ENCODE measurements at regions not wholly inside any gene's neighbourhood (a gene's known extent, or its start where the extent isn't known, plus 50 kb on each side); places are given as distances from the start of the nearest gene placed in this dataset.

GRCh38 chr10:88058750-88059149 lies 195.3 kb downstream of the PTEN start:
- POLR2A ChIA-PET (ENCODE audit: partially characterized antibody), result no interaction called here
- H3K4me2 ChIP-seq (ENCODE audit: insufficient read depth in 1 of 2, low read depth in 2 of 2, low read length in 2 of 2), result no peak overlapping the region
- FAIRE-seq, result no peak
- no peak overlapping the region for H2AK5ac ChIP-seq (ENCODE audit: low read depth, low read length)
- H3K27me3 ChIP-seq (replicated peaks in 1 of 4; ENCODE audit: control insufficient read depth in 3 of 4, extremely low read depth in 1 of 4, insufficient read depth in 3 of 4, low read length in 3 of 4), result no peaks in the 10 kb centered on the region
- H2BK12ac ChIP-seq (ENCODE audit: low read depth, low read length), result no peak overlapping the region
- H3K36me3 ChIP-seq (ENCODE audit: control insufficient read depth in 2 of 4, insufficient read depth in 4 of 4, low read length in 3 of 4), result no peaks in the 10 kb centered on the region
- H3K14ac ChIP-seq (ENCODE audit: insufficient read length), result no peak overlapping the region
- H2AFZ ChIP-seq (ENCODE audit: low read length), result no peak overlapping the region
- no peak overlapping the region for H3K18ac ChIP-seq (ENCODE audit: extremely low read depth, low read length)
- no peaks in the 10 kb centered on the region for H4K20me1 ChIP-seq (replicated peaks in 1 of 2; ENCODE audit: control insufficient read depth in 1 of 2, insufficient read depth in 2 of 2, low read length in 2 of 2)
- no peak overlapping the region for H3K56ac ChIP-seq (replicated peaks; ENCODE audit: insufficient read length, low read depth, low read length)
- H4K91ac ChIP-seq (replicated peaks; ENCODE audit: insufficient read length, low read length), result no peak overlapping the region
- H4K8ac ChIP-seq (ENCODE audit: extremely low read depth, insufficient read depth, low read length), result no peak overlapping the region
- DNase-seq (ENCODE audit: low read depth in 1 of 2, low spot score in 2 of 2), result no peak
- H3K4me1 ChIP-seq (replicated peaks in 1 of 4; ENCODE audit: control insufficient read depth in 3 of 4, insufficient read depth in 4 of 4, low read length in 3 of 4), result no peaks in the 10 kb centered on the region
- H2BK120ac ChIP-seq (replicated peaks; ENCODE audit: low read depth, low read length), result no peak overlapping the region
- H3K4ac ChIP-seq (replicated peaks; ENCODE audit: insufficient read length, low read depth, low read length), result no peak overlapping the region
- no peaks in the 10 kb centered on the region for H3K9me3 ChIP-seq (ENCODE audit: insufficient read depth in 2 of 2, low read depth in 1 of 2, low read length in 1 of 2)
- H3K23ac ChIP-seq (ENCODE audit: insufficient read length), result no peak overlapping the region
- no peak overlapping the region for H2BK5ac ChIP-seq (ENCODE audit: low read depth, low read length)
- CTCF ChIA-PET (ENCODE audit: partially characterized antibody), result interaction anchor here (0.8 to 1.5 kb wide), 4 partner anchors 10 to 260 kb away, joined by 3 to 5 read pairs (median 3); no protein-coding TSS in a partner anchor
- WGBS, 2 experiments (ENCODE audit: extremely low coverage in 1 of 2, insufficient coverage in 1 of 2, insufficient read length in 1 of 2, insufficient replicate concordance in 2 of 2, low coverage in 1 of 2, low lambda C conversion rate in 2 of 2, missing lambda C conversion rate in 1 of 2), result 85% methylated on average over 4 of the region's 4 CpGs; no CpG with 5 or more reads in 1 of the 2 experiments
- H2BK15ac ChIP-seq (ENCODE audit: low read length), result no peak overlapping the region
- H3K4me3 ChIP-seq (ENCODE audit: extremely low read depth in 1 of 4, insufficient read depth in 2 of 4, low read depth in 3 of 4, low read length in 4 of 4), result no peak overlapping the region
- no peaks in the 10 kb centered on the region; the same call in 1 of the 2 replicates for H3K23me2 ChIP-seq (ENCODE audit: low read depth, low read length)
- H3K79me2 ChIP-seq (ENCODE audit: control insufficient read depth in 1 of 2, insufficient read depth in 2 of 2, low read length in 2 of 2), result no peaks in the 10 kb centered on the region
- no peak overlapping the region for H4K5ac ChIP-seq (ENCODE audit: insufficient read length, low read depth, low read length)
- H3K9ac ChIP-seq (replicated peaks in 1 of 4; ENCODE audit: extremely low read depth in 1 of 4, low read depth in 3 of 4, low read length in 3 of 4), result no peak overlapping the region
- no peaks in the 10 kb centered on the region for H3K79me1 ChIP-seq (ENCODE audit: low read depth, low read length)
- H2BK20ac ChIP-seq (ENCODE audit: low read length), result no peak overlapping the region
- no peak overlapping the region for H3K27ac ChIP-seq (ENCODE audit: low read depth, low read length)
- no peak for TF ChIP-seq NRF1 (IDR thresholded peaks at IDR 0.05; ENCODE audit: low read depth, low read length)
- no peak for TF ChIP-seq CTBP2 (IDR thresholded peaks at IDR 0.05; ENCODE audit: borderline replicate concordance, insufficient read depth, insufficient read length, low read length)
- no peak for TF ChIP-seq EP300 (IDR thresholded peaks at IDR 0.05; ENCODE audit: borderline replicate concordance in 1 of 2, low read depth in 2 of 2, low read length in 2 of 2)
- TF ChIP-seq GTF2F1 (IDR thresholded peaks at IDR 0.05; ENCODE audit: borderline replicate concordance, low read depth, low read length), result no peak
- TF ChIP-seq SIN3A (conservative IDR thresholded peaks at IDR 0.05 in 1 of 2, IDR thresholded peaks at IDR 0.05 in 1 of 2; ENCODE audit: low read depth in 1 of 2, low read length in 2 of 2), result no peak
- no peak for TF ChIP-seq SAP30 (IDR thresholded peaks at IDR 0.05; ENCODE audit: insufficient read depth, insufficient replicate concordance, low read length)
- TF ChIP-seq TAF1 (IDR thresholded peaks at IDR 0.05; ENCODE audit: low read depth, low read length), result no peak
- TF ChIP-seq POU5F1 (IDR thresholded peaks at IDR 0.05; ENCODE audit: low read depth, low read length), result no peak
- TF ChIP-seq ASH2L (IDR thresholded peaks at IDR 0.05; ENCODE audit: low read length), result no peak
- no peak for TF ChIP-seq YY1 (IDR thresholded peaks at IDR 0.05; ENCODE audit: low read depth, low read length)
- no peak for TF ChIP-seq FOSL1 (IDR thresholded peaks at IDR 0.05; ENCODE audit: insufficient read depth, low read depth, low read length)
- no peak for TF ChIP-seq PHF8 (conservative IDR thresholded peaks at IDR 0.05; ENCODE audit: low read depth, low read length)
- no peak for TF ChIP-seq TCF12 (IDR thresholded peaks at IDR 0.05; ENCODE audit: low read depth, low read length)
- no peak for TF ChIP-seq KDM4A (IDR thresholded peaks at IDR 0.05; ENCODE audit: low read depth, low read length, severe bottlenecking)
- TF ChIP-seq SRF (IDR thresholded peaks at IDR 0.05; ENCODE audit: low read depth, low read length), result no peak

Data from H1 (cell line).